ENCODE measurements at regions not wholly inside any gene's neighbourhood (a gene's known extent, or its start where the extent isn't known, plus 50 kb on each side); places are given as distances from the start of the nearest gene placed in this dataset.

- TF ChIP-seq POLR2A (IDR thresholded peaks at IDR 0.05; ENCODE audit: low read length): no peak
- no peak for TF ChIP-seq GATA1 (IDR thresholded peaks at IDR 0.05; ENCODE audit: low read depth, low read length)
Measured at GRCh38 chr9:18238752-18239447, 235.1 kb upstream of the ADAMTSL1 start.

Data from erythroblast (primary cell).